ENCODE measurements at regions not wholly inside any gene's neighbourhood (a gene's known extent, or its start where the extent isn't known, plus 50 kb on each side); places are given as distances from the start of the nearest gene placed in this dataset.

- Mint-ChIP-seq H3K27me3 (no peaks in the 10 kb centered on the region), H3K4me3 (no peak overlapping the region), H3K9me3 (peaks cover 11% of the 10 kb centered on the region), H3K27ac (no peak overlapping the region), H3K4me1 (no peaks in the 10 kb centered on the region), H3K36me3 (ENCODE audit: low read depth) (no peaks in the 10 kb centered on the region)
- no peak for DNase-seq
- ATAC-seq, result no peak
Observed at GRCh38 chr2:146806364-146807005, 1038.3 kb upstream of the ACVR2A start.

DNA sequence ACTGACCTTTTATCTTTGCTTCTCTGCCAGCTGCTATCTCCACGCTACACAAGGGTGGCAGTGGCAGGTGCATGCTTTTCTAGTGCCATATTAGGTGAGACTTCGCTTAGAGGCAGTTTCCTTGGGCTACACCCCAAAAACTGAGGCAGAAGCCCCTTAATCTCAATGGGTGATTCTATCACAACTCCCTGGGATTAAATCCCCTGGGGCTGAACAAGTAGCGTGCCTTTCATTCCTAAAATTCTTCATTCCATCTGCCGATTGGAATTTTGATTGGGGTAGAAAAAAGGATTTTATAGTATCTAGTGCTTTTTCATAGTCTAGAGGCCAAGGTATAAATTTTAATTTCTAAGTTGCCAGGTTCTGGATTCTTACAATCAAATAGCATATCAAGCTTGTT lies 1040.5 kb upstream of the ACVR2A start:
- Mint-ChIP-seq H3K9me3 (peaks cover 5% of the 10 kb centered on the region), H3K36me3 (ENCODE audit: low read depth) (no peaks in the 10 kb centered on the region), H3K27ac (no peak overlapping the region), H3K4me1 (no peaks in the 10 kb centered on the region), H3K4me3 (no peak overlapping the region), H3K27me3 (no peaks in the 10 kb centered on the region)
- ATAC-seq (no peak), DNase-seq (no peak)

- Mint-ChIP-seq H3K27ac (no peak overlapping the region), H3K36me3 (ENCODE audit: low read depth) (no peaks in the 10 kb centered on the region), H3K4me1 (no peaks in the 10 kb centered on the region), H3K9me3 (peaks cover 5% of the 10 kb centered on the region), H3K27me3 (no peaks in the 10 kb centered on the region), H3K4me3 (no peak overlapping the region)
- ATAC-seq (no peak), DNase-seq (no peak)
Observed at GRCh38 chr2:146801886-146802285, 1042.9 kb upstream of the ACVR2A start.

- no peaks in the 10 kb centered on the region for H3K36me3 Mint-ChIP-seq (ENCODE audit: low read depth)
- no peak overlapping the region for H3K27ac Mint-ChIP-seq
- H3K4me3 Mint-ChIP-seq, result no peak overlapping the region
- no peaks in the 10 kb centered on the region for H3K9me3 Mint-ChIP-seq
- DNase-seq (no peak), ATAC-seq (no peak)
- no peaks in the 10 kb centered on the region for H3K4me1 Mint-ChIP-seq
- no peaks in the 10 kb centered on the region for H3K27me3 Mint-ChIP-seq
Observed at GRCh38 chr2:146786396-146786795, 1058.4 kb upstream of the ACVR2A start.

- DNase-seq (no peak), ATAC-seq (no peak)
- no peaks in the 10 kb centered on the region for H3K9me3 Mint-ChIP-seq
- H3K27ac Mint-ChIP-seq, result no peak overlapping the region
- H3K36me3 Mint-ChIP-seq (ENCODE audit: low read depth), result no peaks in the 10 kb centered on the region
- H3K4me1 Mint-ChIP-seq, result no peaks in the 10 kb centered on the region
- no peaks in the 10 kb centered on the region for H3K27me3 Mint-ChIP-seq
- H3K4me3 Mint-ChIP-seq, result no peak overlapping the region
Observed at GRCh38 chr2:146785101-146785500, 1059.7 kb upstream of the ACVR2A start.

GRCh38 chr2:146784602-146785001 lies 1060.2 kb upstream of the ACVR2A start:
- Mint-ChIP-seq H3K36me3 (ENCODE audit: low read depth) (no peaks in the 10 kb centered on the region), H3K9me3 (no peaks in the 10 kb centered on the region), H3K4me3 (no peak overlapping the region), H3K27ac (no peak overlapping the region), H3K4me1 (no peaks in the 10 kb centered on the region), H3K27me3 (no peaks in the 10 kb centered on the region)
- no peak for ATAC-seq
- no peak for DNase-seq

- no peak overlapping the region for H3K4me3 Mint-ChIP-seq
- DNase-seq (no peak), ATAC-seq (no peak)
- H3K9me3 Mint-ChIP-seq, result peaks cover 4% of the 10 kb centered on the region
- no peak overlapping the region for H3K27ac Mint-ChIP-seq
- no peaks in the 10 kb centered on the region for H3K36me3 Mint-ChIP-seq (ENCODE audit: low read depth)
- no peaks in the 10 kb centered on the region for H3K4me1 Mint-ChIP-seq
- H3K27me3 Mint-ChIP-seq, result no peaks in the 10 kb centered on the region
Observed at GRCh38 chr2:146777181-146777580, 1067.6 kb upstream of the ACVR2A start.

GRCh38 chr2:146776596-146776995 lies 1068.2 kb upstream of the ACVR2A start:
- no peak overlapping the region for H3K4me3 Mint-ChIP-seq
- no peaks in the 10 kb centered on the region for H3K4me1 Mint-ChIP-seq
- ATAC-seq (no peak), DNase-seq (no peak)
- no peak overlapping the region for H3K27ac Mint-ChIP-seq
- H3K9me3 Mint-ChIP-seq, result peaks cover 4% of the 10 kb centered on the region
- H3K36me3 Mint-ChIP-seq (ENCODE audit: low read depth), result no peaks in the 10 kb centered on the region
- no peaks in the 10 kb centered on the region for H3K27me3 Mint-ChIP-seq

DNA sequence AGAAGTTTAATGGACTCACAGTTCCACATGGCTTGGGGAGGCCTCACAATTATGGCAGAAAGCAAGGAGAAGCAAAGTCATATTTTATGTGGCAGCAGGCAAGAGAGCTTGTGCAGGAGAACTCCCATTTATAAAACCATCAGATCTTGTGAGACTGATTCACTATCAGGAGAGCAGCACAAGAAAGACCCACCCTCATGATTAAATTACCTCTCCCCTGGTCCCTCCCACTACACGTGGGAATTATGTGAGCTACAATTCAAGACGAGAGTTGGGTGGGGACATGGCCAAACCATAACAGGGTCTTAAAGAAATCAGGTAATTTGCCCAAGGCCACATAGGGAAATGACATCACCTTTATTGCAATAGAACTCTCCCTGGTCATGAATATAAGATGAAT lies 1073.3 kb upstream of the ACVR2A start:
- Mint-ChIP-seq H3K9me3 (peaks cover 6% of the 10 kb centered on the region), H3K27ac (no peak overlapping the region), H3K4me1 (no peaks in the 10 kb centered on the region), H3K4me3 (no peak overlapping the region), H3K27me3 (no peaks in the 10 kb centered on the region), H3K36me3 (ENCODE audit: low read depth) (no peaks in the 10 kb centered on the region)
- ATAC-seq (no peak), DNase-seq (no peak)

GRCh38 chr2:146764301-146764700 lies 1080.5 kb upstream of the ACVR2A start:
- Mint-ChIP-seq H3K4me1 (no peaks in the 10 kb centered on the region), H3K4me3 (no peak overlapping the region), H3K27me3 (no peaks in the 10 kb centered on the region), H3K36me3 (ENCODE audit: low read depth) (no peaks in the 10 kb centered on the region), H3K9me3 (peaks cover 13% of the 10 kb centered on the region), H3K27ac (no peak overlapping the region)
- ATAC-seq (no peak), DNase-seq (no peak)

- no peak for DNase-seq
- H3K4me3 Mint-ChIP-seq, result no peak overlapping the region
- no peaks in the 10 kb centered on the region for H3K36me3 Mint-ChIP-seq (ENCODE audit: low read depth)
- H3K27ac Mint-ChIP-seq, result no peak overlapping the region
- no peaks in the 10 kb centered on the region for H3K27me3 Mint-ChIP-seq
- H3K4me1 Mint-ChIP-seq, result no peaks in the 10 kb centered on the region
- ATAC-seq, result no peak
- peaks cover 13% of the 10 kb centered on the region for H3K9me3 Mint-ChIP-seq
Observed at GRCh38 chr2:146762786-146763185, 1082.0 kb upstream of the ACVR2A start.

- DNase-seq (no peak), ATAC-seq (no peak)
- Mint-ChIP-seq H3K27ac (no peak overlapping the region), H3K4me1 (no peaks in the 10 kb centered on the region), H3K4me3 (no peak overlapping the region), H3K36me3 (ENCODE audit: low read depth) (no peaks in the 10 kb centered on the region), H3K27me3 (no peaks in the 10 kb centered on the region), H3K9me3 (peaks cover 12% of the 10 kb centered on the region)
Observed at GRCh38 chr2:146754606-146755005, 1090.2 kb upstream of the ACVR2A start.

- no peak for DNase-seq
- H3K9me3 Mint-ChIP-seq, result peaks cover 8% of the 10 kb centered on the region
- H3K27ac Mint-ChIP-seq, result no peak overlapping the region
- no peaks in the 10 kb centered on the region for H3K36me3 Mint-ChIP-seq (ENCODE audit: low read depth)
- no peaks in the 10 kb centered on the region for H3K27me3 Mint-ChIP-seq
- H3K4me1 Mint-ChIP-seq, result no peaks in the 10 kb centered on the region
- ATAC-seq, result no peak
- no peak overlapping the region for H3K4me3 Mint-ChIP-seq
Observed at GRCh38 chr2:146748046-146748445, 1096.8 kb upstream of the ACVR2A start.

- no peaks in the 10 kb centered on the region for H3K36me3 Mint-ChIP-seq (ENCODE audit: low read depth)
- H3K27me3 Mint-ChIP-seq, result peaks cover 1% of the 10 kb centered on the region
- DNase-seq, result no peak
- no peaks in the 10 kb centered on the region for H3K4me1 Mint-ChIP-seq
- no peak overlapping the region for H3K27ac Mint-ChIP-seq
- H3K9me3 Mint-ChIP-seq, result no peaks in the 10 kb centered on the region
- no peak for ATAC-seq
- H3K4me3 Mint-ChIP-seq, result no peak overlapping the region
Observed at GRCh38 chr2:146741260-146741659, 1103.6 kb upstream of the ACVR2A start.

- H3K36me3 Mint-ChIP-seq (ENCODE audit: low read depth), result no peaks in the 10 kb centered on the region
- no peak overlapping the region for H3K4me3 Mint-ChIP-seq
- no peak overlapping the region for H3K27ac Mint-ChIP-seq
- H3K4me1 Mint-ChIP-seq, result no peaks in the 10 kb centered on the region
- ATAC-seq (no peak), DNase-seq (no peak)
- no peaks in the 10 kb centered on the region for H3K27me3 Mint-ChIP-seq
- H3K9me3 Mint-ChIP-seq, result no peaks in the 10 kb centered on the region
Observed at GRCh38 chr2:146734821-146735190, 1110.0 kb upstream of the ACVR2A start.
